ENCODE measurements at regions not wholly inside any gene's neighbourhood (a gene's known extent, or its start where the extent isn't known, plus 50 kb on each side); places are given as distances from the start of the nearest gene placed in this dataset.
A peak's percentile ranks its signal among the peaks of the same experiment; 100 is the strongest.
"Not testable (repeated sequence)": the region's sequence is repeated elsewhere in the genome, so short reads cannot be mapped to it uniquely, and the experiment has no call there.

GRCh38 chr6:168171673-168172353, 92.8 kb upstream of the FRMD1 start:
- DNase-seq = no peak

- DNase-seq = no peak
These were observed 92.0 kb upstream of the FRMD1 start for GRCh38 chr6:168170841-168171601.

GRCh38 chr6:168169624-168170023, 90.6 kb upstream of the FRMD1 start:
- DNase-seq = no peak

GRCh38 chr6:168168936-168169335, 89.9 kb upstream of the FRMD1 start:
- DNase-seq = not testable (repeated sequence)

GRCh38 chr6:168168330-168168729, 89.3 kb upstream of the FRMD1 start:
- DNase-seq = not testable (repeated sequence)

- no peak for DNase-seq
These were observed 88.7 kb upstream of the FRMD1 start for GRCh38 chr6:168167431-168168315.

GRCh38 chr6:168166627-168167026, 87.6 kb upstream of the FRMD1 start:
- DNase-seq = no peak

GRCh38 chr6:168165891-168166290, 86.9 kb upstream of the FRMD1 start:
- no peak for DNase-seq

- DNase-seq = peak; percentile 65
These were observed 86.4 kb upstream of the FRMD1 start for GRCh38 chr6:168165373-168165772.

GRCh38 chr6:168164462-168165061, 85.5 kb upstream of the FRMD1 start:
- DNase-seq = no peak

- no peak for DNase-seq
These were observed 84.2 kb upstream of the FRMD1 start for GRCh38 chr6:168163096-168163731.

GRCh38 chr6:168162366-168162765, 83.4 kb upstream of the FRMD1 start:
- no peak for DNase-seq

GRCh38 chr6:168161371-168161750, 82.3 kb upstream of the FRMD1 start:
- no peak for DNase-seq

- no peak for DNase-seq
These were observed 81.7 kb upstream of the FRMD1 start for GRCh38 chr6:168160506-168161370.

GRCh38 chr6:168159506-168159905, 80.5 kb upstream of the FRMD1 start:
- DNase-seq = no peak

- no peak for DNase-seq
These were observed 80.0 kb upstream of the FRMD1 start for GRCh38 chr6:168158980-168159349.

- DNase-seq = no peak
These were observed 79.4 kb upstream of the FRMD1 start for GRCh38 chr6:168158213-168158979.

- DNase-seq = peak; percentile 86
These were observed 78.5 kb upstream of the FRMD1 start for GRCh38 chr6:168157272-168158212.

- no peak for DNase-seq
These were observed 77.8 kb upstream of the FRMD1 start for GRCh38 chr6:168156742-168157265.

All from fibroblast of skin of abdomen (primary cell).